A549 (cell line): ENCODE measurements at regions not wholly inside any gene's neighbourhood (a gene's known extent, or its start where the extent isn't known, plus 50 kb on each side); places are given as distances from the start of the nearest gene placed in this dataset.

Experiments
- CEBPB ChIP-seq, 2 experiments: fragments of >200 bp in 1 of 2; sonication (Bioruptor Twin) in 1 of 2; formaldehyde crosslinking in 1 of 2; IDR thresholded peaks; 2 replicates each; pipeline ENCODE4 v1.6.1; 2012 to 2016
- HDAC2 ChIP-seq: fragments of 200-600 bp; sonication (generic); IDR thresholded peaks from 2 replicates; pipeline ENCODE4 v1.6.1; 2016
- POLR2A ChIP-seq: IDR thresholded peaks from 2 replicates; pipeline ENCODE4 v1.6.1; 2012; ENCODE audit warnings: mild to moderate bottlenecking, low read length
- RARB ChIP-seq: fragments of 250-450 bp; sonication (Bioruptor Pico); IDR thresholded peaks from 2 replicates; pipeline ENCODE4 v1.8.0; 2021; ENCODE audit warnings: mild to moderate bottlenecking, moderate library complexity
- SMC3 ChIP-seq: fragments of >200 bp; sonication (Bioruptor Twin); formaldehyde crosslinking; IDR thresholded peaks from 3 replicates; pipeline ENCODE4 v1.6.1; 2018; ENCODE audit warnings: inconsistent platforms
- TP53 ChIP-seq: fragments of 250-450 bp; sonication (Bioruptor Pico); IDR thresholded peaks from 2 replicates; pipeline ENCODE4 v1.5.0; 2021; ENCODE audit warnings: mild to moderate bottlenecking, moderate library complexity
- TF ChIP-seq, protein P1 (sequence below): fragments of >200 bp; sonication (Bioruptor Twin); formaldehyde crosslinking; IDR thresholded peaks from 3 replicates; pipeline ENCODE4 v1.5.1; 2016

DNA sequence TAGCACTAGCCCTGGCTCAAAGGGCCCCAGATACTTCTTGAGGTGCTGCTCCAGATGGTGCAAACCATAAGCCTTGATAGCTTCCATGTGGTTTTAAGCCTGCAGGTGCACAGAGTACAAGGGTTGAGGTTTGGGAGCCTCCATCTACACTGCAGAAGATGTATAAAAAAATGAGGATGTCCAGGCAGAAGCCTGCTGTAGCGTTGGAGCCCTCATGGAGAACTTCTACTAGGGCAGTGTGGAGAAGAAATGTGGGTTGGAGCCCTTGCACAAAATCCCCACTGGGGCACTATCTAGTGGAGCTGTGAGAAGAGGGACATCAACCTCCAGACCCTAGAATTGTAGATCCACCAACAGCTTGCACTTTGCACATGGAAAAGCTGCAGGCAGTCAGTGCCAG lies 231.9 kb downstream of the CHIC2 start:
- TF ChIP-seq CEBPB (IDR thresholded peaks at IDR 0.05) (no peak), TP53 (no peak), POLR2A (no peak), HDAC2 (no peak), RARB (CRISPR knock-in tag) (no peak), SMC3 (no peak)
- TF ChIP-seq, protein P1, sequence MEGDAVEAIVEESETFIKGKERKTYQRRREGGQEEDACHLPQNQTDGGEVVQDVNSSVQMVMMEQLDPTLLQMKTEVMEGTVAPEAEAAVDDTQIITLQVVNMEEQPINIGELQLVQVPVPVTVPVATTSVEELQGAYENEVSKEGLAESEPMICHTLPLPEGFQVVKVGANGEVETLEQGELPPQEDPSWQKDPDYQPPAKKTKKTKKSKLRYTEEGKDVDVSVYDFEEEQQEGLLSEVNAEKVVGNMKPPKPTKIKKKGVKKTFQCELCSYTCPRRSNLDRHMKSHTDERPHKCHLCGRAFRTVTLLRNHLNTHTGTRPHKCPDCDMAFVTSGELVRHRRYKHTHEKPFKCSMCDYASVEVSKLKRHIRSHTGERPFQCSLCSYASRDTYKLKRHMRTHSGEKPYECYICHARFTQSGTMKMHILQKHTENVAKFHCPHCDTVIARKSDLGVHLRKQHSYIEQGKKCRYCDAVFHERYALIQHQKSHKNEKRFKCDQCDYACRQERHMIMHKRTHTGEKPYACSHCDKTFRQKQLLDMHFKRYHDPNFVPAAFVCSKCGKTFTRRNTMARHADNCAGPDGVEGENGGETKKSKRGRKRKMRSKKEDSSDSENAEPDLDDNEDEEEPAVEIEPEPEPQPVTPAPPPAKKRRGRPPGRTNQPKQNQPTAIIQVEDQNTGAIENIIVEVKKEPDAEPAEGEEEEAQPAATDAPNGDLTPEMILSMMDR = no peak
